ENCODE measurements at regions not wholly inside any gene's neighbourhood (a gene's known extent, or its start where the extent isn't known, plus 50 kb on each side); places are given as distances from the start of the nearest gene placed in this dataset.
"Not testable (repeated sequence)": the region's sequence is repeated elsewhere in the genome, so short reads cannot be mapped to it uniquely, and the experiment has no call there.

GRCh38 chr7:152541892-152542291, 106.1 kb upstream of the KMT2C start:
- DNase-seq, result no peak

GRCh38 chr7:152539190-152539495, 103.3 kb upstream of the KMT2C start:
- not testable (repeated sequence) for DNase-seq

GRCh38 chr7:152538346-152539189, 102.8 kb upstream of the KMT2C start:
- not testable (repeated sequence) for DNase-seq

GRCh38 chr7:152537639-152538038, 101.8 kb upstream of the KMT2C start:
- DNase-seq, result no peak

- no peak for DNase-seq
Observed at GRCh38 chr7:152528612-152529011, 92.8 kb upstream of the KMT2C start.

- no peak for DNase-seq
Observed at GRCh38 chr7:152527610-152528032, 91.8 kb upstream of the KMT2C start.

- DNase-seq, result no peak
Observed at GRCh38 chr7:152523916-152524315, 88.1 kb upstream of the KMT2C start.

GRCh38 chr7:152522571-152523067, 86.8 kb upstream of the KMT2C start:
- DNase-seq, result no peak

- no peak for DNase-seq
Observed at GRCh38 chr7:152521420-152522337, 85.9 kb upstream of the KMT2C start.

GRCh38 chr7:152520861-152521302, 85.1 kb upstream of the KMT2C start:
- no peak for DNase-seq

GRCh38 chr7:152519290-152519689, 83.5 kb upstream of the KMT2C start:
- DNase-seq, result no peak

- no peak for DNase-seq
Observed at GRCh38 chr7:152516216-152516615, 80.4 kb upstream of the KMT2C start.

GRCh38 chr7:152515266-152515950, 79.6 kb upstream of the KMT2C start:
- not testable (repeated sequence) for DNase-seq

- DNase-seq, result no peak
Observed at GRCh38 chr7:152514771-152515105, 78.9 kb upstream of the KMT2C start.

GRCh38 chr7:152513861-152514770, 78.3 kb upstream of the KMT2C start:
- DNase-seq, result no peak

GRCh38 chr7:152512706-152513105, 76.9 kb upstream of the KMT2C start:
- DNase-seq, result peak in 3 of 6 experiments; percentile 14 to 37 (median 37)

GRCh38 chr7:152511736-152512135, 75.9 kb upstream of the KMT2C start:
- DNase-seq, result no peak

- no peak for DNase-seq
Observed at GRCh38 chr7:152508701-152509100, 72.9 kb upstream of the KMT2C start.

- no peak for DNase-seq
Observed at GRCh38 chr7:152505606-152506005, 69.8 kb upstream of the KMT2C start.

GRCh38 chr7:152504816-152505215, 69.0 kb upstream of the KMT2C start:
- DNase-seq, result no peak

- no peak for DNase-seq
Observed at GRCh38 chr7:152504367-152504766, 68.6 kb upstream of the KMT2C start.

All from stimulated activated naive CD4-positive, alpha-beta T cell (primary cell).